ENCODE measurements at regions not wholly inside any gene's neighbourhood (a gene's known extent, or its start where the extent isn't known, plus 50 kb on each side); places are given as distances from the start of the nearest gene placed in this dataset.
"Not testable (repeated sequence)": the region's sequence is repeated elsewhere in the genome, so short reads cannot be mapped to it uniquely, and the experiment has no call there.

GRCh38 chr4:127364397-127364796, 268.4 kb upstream of the INTU start:
- no peak for DNase-seq
- WGBS, 3 donors, result 50 to 71% (median 64%) methylated on average over 3 of the region's 3 CpGs
- Histone ChIP-seq H3K36me3 (no peaks in the 10 kb centered on the region), H3K27ac (no peak overlapping the region), H3K27me3 (no peaks in the 10 kb centered on the region), H3K4me1 (ENCODE audit: insufficient read depth) (no peaks in the 10 kb centered on the region), H3K4me3 (no peak overlapping the region), H3K9me3 (no peaks in the 10 kb centered on the region)
- intact Hi-C loops (cut with DNase I), result no loop called here
- TF ChIP-seq CTCF (IDR thresholded peaks at IDR 0.05), result no peak
- no peak for TF ChIP-seq POLR2A (IDR thresholded peaks at IDR 0.05)
- TF ChIP-seq EP300 (IDR thresholded peaks at IDR 0.05), result no peak

GRCh38 chr4:127364911-127365310, 267.8 kb upstream of the INTU start:
- no peaks in the 10 kb centered on the region for H3K27me3 ChIP-seq
- no peaks in the 10 kb centered on the region for H3K9me3 ChIP-seq
- no peak overlapping the region for H3K27ac ChIP-seq
- no peak for DNase-seq
- H3K36me3 ChIP-seq, result no peaks in the 10 kb centered on the region
- H3K4me3 ChIP-seq, result no peak overlapping the region
- intact Hi-C loops (cut with DNase I), result no loop called here
- H3K4me1 ChIP-seq (ENCODE audit: insufficient read depth), result peaks cover 1% of the 10 kb centered on the region
- TF ChIP-seq EP300 (IDR thresholded peaks at IDR 0.05) (no peak), POLR2A (IDR thresholded peaks at IDR 0.05) (no peak), CTCF (IDR thresholded peaks at IDR 0.05) (no peak)

GRCh38 chr4:127370604-127371003, 262.2 kb upstream of the INTU start:
- TF ChIP-seq POLR2A (IDR thresholded peaks at IDR 0.05) (no peak), EP300 (IDR thresholded peaks at IDR 0.05) (no peak), CTCF (IDR thresholded peaks at IDR 0.05) (no peak)
- 12 to 35% (median 12%) methylated on average over 6 of the region's 6 CpGs for WGBS, 3 donors
- DNase-seq, result peak in 3 of 5 donors; percentile 16 to 28 (median 18)
- Histone ChIP-seq H3K27ac (no peak overlapping the region), H3K4me3 (no peak overlapping the region), H3K27me3 (no peaks in the 10 kb centered on the region), H3K36me3 (no peaks in the 10 kb centered on the region), H3K4me1 (ENCODE audit: insufficient read depth) (peaks cover 1% of the 10 kb centered on the region), H3K9me3 (no peaks in the 10 kb centered on the region)
- intact Hi-C loops (cut with DNase I), result no loop called here

GRCh38 chr4:127379499-127379898, 253.3 kb upstream of the INTU start:
- TF ChIP-seq POLR2A (IDR thresholded peaks at IDR 0.05) (no peak), EP300 (IDR thresholded peaks at IDR 0.05) (no peak), CTCF (IDR thresholded peaks at IDR 0.05) (no peak)
- no peaks in the 10 kb centered on the region for H3K36me3 ChIP-seq
- 72 to 76% (median 73%) methylated on average over 7 of the region's 7 CpGs for WGBS, 3 donors
- H3K9me3 ChIP-seq, result no peaks in the 10 kb centered on the region
- H3K4me3 ChIP-seq, result no peak overlapping the region
- H3K27me3 ChIP-seq, result no peaks in the 10 kb centered on the region
- no peak for DNase-seq
- H3K27ac ChIP-seq, result no peak overlapping the region
- no peaks in the 10 kb centered on the region for H3K4me1 ChIP-seq (ENCODE audit: insufficient read depth)
- intact Hi-C loops (cut with DNase I), result no loop called here

GRCh38 chr4:127379948-127380347, 252.8 kb upstream of the INTU start:
- intact Hi-C loops (cut with DNase I); H3K9me3 ChIP-seq; H3K27ac ChIP-seq: not testable (repeated sequence)

More at GRCh38 chr4:127379948-127380347, 252.8 kb upstream of the INTU start:
- not testable (repeated sequence) for DNase-seq; H3K36me3 ChIP-seq; H3K4me1 ChIP-seq (ENCODE audit: insufficient read depth); H3K27me3 ChIP-seq; H3K4me3 ChIP-seq
- 88 to 91% (median 89%) methylated on average over 16 to 18 of the region's 18 CpGs for WGBS, 3 donors
